A172 (cell line): ENCODE measurements at regions not wholly inside any gene's neighbourhood (a gene's known extent, or its start where the extent isn't known, plus 50 kb on each side); places are given as distances from the start of the nearest gene placed in this dataset.
A peak's percentile ranks its signal among the peaks of the same experiment; 100 is the strongest.

Experiments used
- DNase-seq: peaks from one replicate; pipeline ENCODE4 v3.0.0-alpha.2; 2015; ENCODE audit warnings: low spot score

DNA sequence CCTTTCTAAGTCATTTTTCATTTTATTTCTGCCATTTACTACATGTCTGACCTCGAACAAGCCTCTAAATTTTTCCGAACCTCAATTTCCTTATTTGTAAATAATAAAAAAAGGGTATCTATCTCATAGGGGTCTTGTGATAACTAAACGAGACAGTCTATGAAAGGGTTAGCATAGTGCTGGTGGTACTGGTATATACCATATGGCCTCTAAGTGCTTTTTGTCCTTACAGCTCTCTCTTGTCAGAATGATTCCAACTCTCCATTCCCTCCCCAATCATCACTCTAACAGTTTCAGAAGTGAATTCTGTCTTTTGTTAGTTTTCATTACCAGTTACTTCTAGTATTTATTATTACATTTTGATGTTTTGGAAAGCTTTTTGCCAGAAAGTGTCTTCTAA, 85.5 kb upstream of the ACTBL2 start:
- no peak for DNase-seq

DNA sequence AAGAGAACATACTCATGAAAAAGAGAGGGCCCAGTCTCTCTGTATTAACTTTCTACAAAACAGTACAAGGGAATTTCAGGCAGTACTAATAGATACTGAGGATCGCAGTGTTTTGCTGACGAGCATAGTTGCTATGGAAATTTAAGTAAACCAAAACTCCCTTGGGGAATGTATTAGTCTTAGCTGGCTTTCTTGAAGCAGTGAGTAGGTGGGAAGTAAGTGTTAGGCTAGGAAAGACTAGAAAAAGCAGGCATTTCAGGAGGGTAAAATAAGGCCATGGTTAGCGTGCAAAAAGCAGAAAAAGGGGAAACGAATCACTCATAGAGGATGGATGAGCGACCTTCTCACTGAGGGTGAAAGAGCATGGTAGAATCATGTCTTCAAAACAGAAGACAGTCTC, 84.3 kb upstream of the ACTBL2 start:
- DNase-seq: no peak

GRCh38 chr5:57561231-57561842, 78.7 kb upstream of the ACTBL2 start:
- DNase-seq: no peak

GRCh38 chr5:57559110-57559635, 76.6 kb upstream of the ACTBL2 start:
- no peak for DNase-seq

- no peak for DNase-seq
These were observed 69.4 kb upstream of the ACTBL2 start for GRCh38 chr5:57552033-57552432.

DNA sequence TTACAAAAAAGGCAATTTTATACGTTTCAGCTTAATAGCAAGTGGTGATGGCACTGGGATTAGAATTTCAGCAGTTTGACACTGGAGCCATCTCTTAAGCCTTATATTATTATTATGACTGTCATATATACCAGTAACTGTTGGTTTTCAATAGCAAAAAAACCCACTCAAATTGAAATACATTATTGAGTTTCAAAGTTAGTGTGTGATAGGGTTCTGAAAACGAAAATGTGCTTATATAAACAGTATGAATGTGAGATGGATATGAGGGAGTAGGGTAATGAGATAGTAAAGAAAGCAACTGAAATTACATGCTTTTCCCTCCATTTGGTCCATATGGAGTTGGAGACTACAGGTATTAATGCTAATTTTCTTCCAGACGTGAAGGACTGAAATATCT, 68.6 kb upstream of the ACTBL2 start:
- DNase-seq: no peak

DNA sequence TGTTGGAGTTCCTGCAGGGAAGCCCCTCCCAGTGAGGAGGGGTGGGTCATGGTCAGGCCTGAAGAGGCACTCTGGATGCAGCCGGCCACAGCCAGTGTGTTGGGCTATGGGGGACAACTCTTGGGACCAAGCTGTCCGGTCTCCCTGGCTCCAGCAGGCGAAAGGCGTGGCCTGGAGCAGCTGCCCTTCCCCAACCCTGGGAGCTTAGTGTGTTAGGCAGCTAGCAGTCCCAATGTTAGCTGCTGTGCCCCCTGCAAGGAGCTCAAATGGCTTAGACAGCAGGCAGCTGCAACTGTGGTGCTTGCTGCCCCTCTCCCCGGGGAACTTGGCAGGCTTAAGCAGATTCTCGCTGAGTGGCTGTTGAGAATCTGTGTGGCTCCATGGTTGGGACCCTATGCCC, 67.5 kb upstream of the ACTBL2 start:
- DNase-seq: no peak

DNA sequence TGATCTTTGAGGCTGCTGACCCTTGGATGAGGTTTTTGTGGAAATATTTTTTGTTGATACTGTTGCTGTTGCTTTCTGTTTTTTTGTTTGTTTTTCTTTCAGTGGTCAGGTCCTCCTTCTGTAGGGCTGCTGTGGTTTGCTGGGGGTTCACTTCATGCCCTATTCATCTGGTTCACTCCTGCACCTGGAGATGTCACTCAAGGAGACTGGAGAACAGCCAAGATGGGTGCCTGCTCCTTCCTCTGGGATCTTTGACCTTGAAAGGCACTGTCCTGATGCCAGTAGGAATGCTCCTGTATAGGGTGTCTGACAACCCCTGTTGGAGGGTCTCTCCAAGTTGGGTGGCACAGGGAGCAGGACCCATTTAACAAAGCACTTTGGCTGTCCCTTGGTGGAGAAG, 67.0 kb upstream of the ACTBL2 start:
- DNase-seq: no peak

- DNase-seq: no peak
These were observed 58.2 kb upstream of the ACTBL2 start for GRCh38 chr5:57540823-57541222.

- DNase-seq: no peak
These were observed 56.7 kb upstream of the ACTBL2 start for GRCh38 chr5:57539281-57539701.

GRCh38 chr5:57538341-57538955, 55.8 kb upstream of the ACTBL2 start:
- peak; percentile 81 for DNase-seq

GRCh38 chr5:57537811-57538210, 55.2 kb upstream of the ACTBL2 start:
- DNase-seq: no peak

DNA sequence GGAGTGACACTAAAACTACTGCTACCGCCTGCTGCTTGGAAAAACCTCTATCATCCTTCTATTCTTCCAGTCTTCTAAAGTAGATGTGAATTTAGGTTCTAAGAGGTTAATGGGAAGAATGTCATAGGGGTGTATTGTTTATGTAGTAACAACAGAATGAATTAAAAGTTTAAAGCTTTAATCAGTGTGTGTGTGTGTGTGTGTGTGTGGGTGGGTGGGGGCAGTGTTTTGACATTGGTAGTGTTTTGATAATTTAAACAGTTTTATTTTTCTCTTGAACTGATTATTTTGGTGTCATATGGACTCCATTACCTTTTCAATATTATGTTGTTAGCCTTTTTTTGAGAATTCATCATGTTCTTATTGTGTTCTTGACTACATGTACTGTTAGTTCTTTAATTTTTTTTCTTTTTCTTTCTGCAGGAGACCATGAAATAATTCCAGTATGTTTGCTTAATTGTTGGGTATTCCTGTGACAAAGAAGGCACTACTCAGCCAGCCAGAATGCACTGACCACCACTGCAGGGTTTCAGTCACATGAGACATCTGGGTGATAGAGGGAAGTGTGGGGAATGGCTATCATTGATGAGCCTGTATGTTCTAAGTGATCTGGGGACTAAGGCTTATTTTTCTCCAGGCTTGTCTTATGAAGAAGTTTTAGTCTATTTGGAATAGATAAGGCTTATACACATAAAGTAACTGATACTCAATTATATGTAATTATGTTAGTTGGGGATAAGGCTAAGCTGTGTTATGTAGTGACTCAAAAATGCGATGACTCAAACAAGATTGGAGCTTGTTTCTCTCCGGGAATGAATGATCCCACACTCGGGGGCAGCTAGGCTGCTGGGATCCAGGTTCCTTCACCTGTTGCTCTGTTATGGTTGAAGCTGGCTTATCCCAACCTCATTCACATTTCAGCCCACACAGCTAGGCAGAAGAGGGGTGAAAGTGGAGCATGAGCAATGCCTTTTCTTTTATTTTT, 50.2 kb upstream of the ACTBL2 start:
- DNase-seq: peak; percentile 13
